ENCODE measurements at regions not wholly inside any gene's neighbourhood (a gene's known extent, or its start where the extent isn't known, plus 50 kb on each side); places are given as distances from the start of the nearest gene placed in this dataset.

GRCh38 chr5:74541381-74541781 is 99.1 kb downstream of the ENC1 start:
- Mint-ChIP-seq H3K36me3 (ENCODE audit: low read depth) (no peaks in the 10 kb centered on the region), H3K4me3 (peak overlapping the region; percentile 19; the same call in 1 of the 2 replicates), H3K4me1 (ENCODE audit: low read depth) (peaks cover 63% of the 10 kb centered on the region), H3K27me3 (ENCODE audit: insufficient read depth) (no peaks in the 10 kb centered on the region), H3K9me3 (no peaks in the 10 kb centered on the region), H3K27ac (peak overlapping the region; percentile 32)
- TF ChIP-seq, protein P1, sequence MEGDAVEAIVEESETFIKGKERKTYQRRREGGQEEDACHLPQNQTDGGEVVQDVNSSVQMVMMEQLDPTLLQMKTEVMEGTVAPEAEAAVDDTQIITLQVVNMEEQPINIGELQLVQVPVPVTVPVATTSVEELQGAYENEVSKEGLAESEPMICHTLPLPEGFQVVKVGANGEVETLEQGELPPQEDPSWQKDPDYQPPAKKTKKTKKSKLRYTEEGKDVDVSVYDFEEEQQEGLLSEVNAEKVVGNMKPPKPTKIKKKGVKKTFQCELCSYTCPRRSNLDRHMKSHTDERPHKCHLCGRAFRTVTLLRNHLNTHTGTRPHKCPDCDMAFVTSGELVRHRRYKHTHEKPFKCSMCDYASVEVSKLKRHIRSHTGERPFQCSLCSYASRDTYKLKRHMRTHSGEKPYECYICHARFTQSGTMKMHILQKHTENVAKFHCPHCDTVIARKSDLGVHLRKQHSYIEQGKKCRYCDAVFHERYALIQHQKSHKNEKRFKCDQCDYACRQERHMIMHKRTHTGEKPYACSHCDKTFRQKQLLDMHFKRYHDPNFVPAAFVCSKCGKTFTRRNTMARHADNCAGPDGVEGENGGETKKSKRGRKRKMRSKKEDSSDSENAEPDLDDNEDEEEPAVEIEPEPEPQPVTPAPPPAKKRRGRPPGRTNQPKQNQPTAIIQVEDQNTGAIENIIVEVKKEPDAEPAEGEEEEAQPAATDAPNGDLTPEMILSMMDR (IDR thresholded peaks at IDR 0.05): no peak
- DNase-seq: peak; percentile 29

DNA sequence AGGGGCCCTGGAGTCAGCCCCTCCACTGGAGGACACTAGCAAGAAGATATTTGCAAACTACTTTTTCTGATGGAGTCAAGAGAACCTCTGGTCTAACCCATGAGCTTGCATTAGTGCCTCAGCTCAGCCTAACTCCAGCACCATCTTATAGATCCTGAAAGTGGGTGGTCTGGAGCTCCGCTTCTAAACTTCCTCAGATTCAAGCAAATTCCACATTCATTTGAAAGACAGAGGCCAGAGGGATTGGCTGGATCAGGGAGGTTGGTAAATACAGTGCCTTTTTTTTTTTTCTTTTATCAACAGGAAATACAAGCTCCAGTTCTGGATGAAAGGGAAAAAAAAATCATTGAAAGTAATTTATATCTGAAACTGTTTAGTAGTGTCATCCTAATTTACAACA is 99.9 kb downstream of the ENC1 start:
- no peak for DNase-seq
- Mint-ChIP-seq H3K4me1 (ENCODE audit: low read depth) (peaks cover 63% of the 10 kb centered on the region), H3K4me3 (no peak overlapping the region), H3K27me3 (ENCODE audit: insufficient read depth) (no peaks in the 10 kb centered on the region), H3K27ac (peak overlapping the region; percentile 36; the same call in 1 of the 2 replicates), H3K9me3 (no peaks in the 10 kb centered on the region), H3K36me3 (ENCODE audit: low read depth) (no peaks in the 10 kb centered on the region)
- TF ChIP-seq, protein P1 (IDR thresholded peaks at IDR 0.05): no peak

GRCh38 chr5:74539986-74540385 is 100.5 kb downstream of the ENC1 start:
- Mint-ChIP-seq H3K27ac (no peak overlapping the region), H3K36me3 (ENCODE audit: low read depth) (peaks cover under 1% of the 10 kb centered on the region), H3K9me3 (peaks cover under 1% of the 10 kb centered on the region; the same call in 1 of the 2 replicates), H3K27me3 (ENCODE audit: insufficient read depth) (no peaks in the 10 kb centered on the region), H3K4me3 (no peak overlapping the region), H3K4me1 (ENCODE audit: low read depth) (peaks cover 60% of the 10 kb centered on the region)
- TF ChIP-seq, protein P1 (IDR thresholded peaks at IDR 0.05): no peak
- no peak for DNase-seq

DNA sequence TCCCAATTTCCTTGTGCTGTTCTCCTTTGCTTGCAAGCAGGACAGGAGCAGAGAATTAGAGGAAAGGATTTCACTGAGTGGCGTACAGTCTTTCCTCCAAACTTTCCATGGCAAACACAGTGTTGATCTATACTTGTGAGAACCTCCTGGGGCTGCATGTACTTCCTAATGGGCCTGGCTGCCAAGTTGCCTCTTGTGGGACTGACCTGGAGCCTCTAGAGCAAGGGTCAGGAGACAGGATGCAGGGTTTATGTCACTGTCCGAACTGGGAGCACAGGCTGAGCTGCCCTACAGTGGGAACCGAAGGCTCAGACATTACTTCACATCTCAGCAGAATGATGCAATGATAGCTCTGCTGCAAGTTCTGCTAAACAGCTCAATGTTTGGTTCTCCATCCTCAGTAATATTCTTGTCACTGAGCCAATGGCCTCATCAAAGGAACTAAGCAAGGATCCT is 102.3 kb downstream of the ENC1 start:
- H3K27ac Mint-ChIP-seq: no peak overlapping the region
- TF ChIP-seq, protein P1 (IDR thresholded peaks at IDR 0.05): no peak
- H3K27me3 Mint-ChIP-seq (ENCODE audit: insufficient read depth): no peaks in the 10 kb centered on the region
- DNase-seq: peak; percentile 21
- peaks cover 14% of the 10 kb centered on the region for H3K36me3 Mint-ChIP-seq (ENCODE audit: low read depth)
- H3K9me3 Mint-ChIP-seq: peaks cover 18% of the 10 kb centered on the region
- no peak overlapping the region for H3K4me3 Mint-ChIP-seq
- H3K4me1 Mint-ChIP-seq (ENCODE audit: low read depth): peaks cover 42% of the 10 kb centered on the region

- TF ChIP-seq, protein P1 (IDR thresholded peaks at IDR 0.05): no peak
- peaks cover 20% of the 10 kb centered on the region for H3K36me3 Mint-ChIP-seq (ENCODE audit: low read depth)
- no peak overlapping the region for H3K27ac Mint-ChIP-seq
- no peak overlapping the region for H3K4me3 Mint-ChIP-seq
- peaks cover 26% of the 10 kb centered on the region for H3K4me1 Mint-ChIP-seq (ENCODE audit: low read depth)
- H3K27me3 Mint-ChIP-seq (ENCODE audit: insufficient read depth): no peaks in the 10 kb centered on the region
- H3K9me3 Mint-ChIP-seq: peaks cover 29% of the 10 kb centered on the region
- no peak for DNase-seq
Measured at GRCh38 chr5:74536658-74537057, 103.9 kb downstream of the ENC1 start.

DNA sequence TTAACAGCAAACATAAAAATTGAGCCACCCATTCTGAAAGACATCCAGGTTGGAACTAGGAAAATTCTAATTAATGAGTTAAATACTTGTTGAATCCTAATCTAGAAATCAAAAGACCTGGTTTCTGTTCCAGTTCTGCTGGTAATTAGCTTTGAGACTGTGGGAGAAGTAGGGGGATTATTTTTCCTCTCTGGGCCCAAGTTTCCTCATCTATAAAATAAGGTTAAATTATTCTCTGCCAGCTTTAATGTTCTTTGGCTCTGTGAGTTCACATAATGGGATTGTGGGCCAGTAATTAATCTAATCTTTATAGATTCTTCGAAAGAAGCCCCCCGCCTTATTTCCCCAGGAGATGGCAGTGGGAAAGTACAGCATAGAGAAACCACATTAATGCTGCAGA is 104.6 kb downstream of the ENC1 start:
- Mint-ChIP-seq H3K36me3 (ENCODE audit: low read depth) (peaks cover 20% of the 10 kb centered on the region), H3K27me3 (ENCODE audit: insufficient read depth) (no peaks in the 10 kb centered on the region), H3K27ac (no peak overlapping the region), H3K4me1 (ENCODE audit: low read depth) (peaks cover 19% of the 10 kb centered on the region), H3K9me3 (peaks cover 29% of the 10 kb centered on the region), H3K4me3 (no peak overlapping the region)
- no peak for DNase-seq
- TF ChIP-seq, protein P1 (IDR thresholded peaks at IDR 0.05): no peak
